Upper lobe of left lung (tissue), 6 donors: ENCODE measurements at regions not wholly inside any gene's neighbourhood (a gene's known extent, or its start where the extent isn't known, plus 50 kb on each side); places are given as distances from the start of the nearest gene placed in this dataset.

Experiments used
- ATAC-seq, 2 donors: fragments of 200-7000 bp; cut with Tn5 transposase; one replicate each; pipeline ENCODE4 v1.9.1; 2022; ENCODE audit warnings: mild to moderate bottlenecking in 2 of 2, moderate library complexity in 2 of 2; ENCODE audit not compliant: low FRiP score in 2 of 2
- DNase-seq, 2 donors: peaks; one replicate each; pipeline ENCODE4 v3.0.0-alpha.2; 2019 to 2020
- H3K27ac ChIP-seq, 4 donors: fragments of 200-600 bp; sonication (generic); one replicate each; pipeline ENCODE4 v1.5.1; 2016 to 2019
- H3K27me3 ChIP-seq, 4 donors: fragments of 200-600 bp; sonication (generic); one replicate each; pipeline ENCODE4 v1.5.1; 2017 to 2019
- H3K36me3 ChIP-seq, 4 donors: fragments of 200-600 bp; sonication (generic); one replicate each; pipeline ENCODE4 v1.5.1; 2016 to 2019
- H3K4me1 ChIP-seq, 4 donors: fragments of 200-600 bp; sonication (generic); one replicate each; pipeline ENCODE4 v1.5.1; 2018 to 2019
- H3K4me3 ChIP-seq, 4 donors: fragments of 200-600 bp; sonication (generic); one replicate each; pipeline ENCODE4 v1.5.1; 2017 to 2019; ENCODE audit warnings: mild to moderate bottlenecking in 2 of 4, moderate library complexity in 1 of 4
- H3K9me3 ChIP-seq, 4 donors: fragments of 200-600 bp; sonication (generic); one replicate each; pipeline ENCODE4 v1.5.1; 2018 to 2019
- EP300 ChIP-seq, 4 donors: sonication (generic); formaldehyde crosslinking; IDR thresholded peaks; one replicate each; pipeline ENCODE4 v1.5.1; 2017; ENCODE audit warnings: antibody characterized with exemption in 4 of 4, control low read depth in 2 of 4
- POLR2A ChIP-seq, 4 donors: fragments of 450-650 bp; IDR thresholded peaks; one replicate each; pipeline ENCODE4 v1.5.1; 2016 to 2017; ENCODE audit warnings: antibody characterized with exemption in 4 of 4, mild to moderate bottlenecking in 2 of 4
- POLR2AphosphoS5 ChIP-seq, 2 donors: sonication (generic); formaldehyde crosslinking; IDR thresholded peaks; one replicate each; pipeline ENCODE4 v1.5.1; 2017; ENCODE audit warnings: antibody characterized with exemption in 2 of 2
- WGBS, 2 donors: methylation state at CpG; one replicate each; pipeline ENCODE4 v1.1.5; 2017 to 2018; 5-methylcytosine and 5-hydroxymethylcytosine counted together
- TF ChIP-seq, protein P1 (sequence below), 6 experiments: fragments of 450-650 bp in 4 of 6; fragments of 200-600 bp in 2 of 6; sonication (generic) in 2 of 6; IDR thresholded peaks; one replicate each; pipeline ENCODE4 v1.5.1; 2016 to 2019; ENCODE audit warnings: antibody characterized with exemption in 6 of 6
- donor health status: DM: no; HTN: no; CAD: no; lungs with moderate emphysema.
- donor health status: DM: no; HTN: yes; CAD: no; lungs with severe emphysema.

GRCh38 chr2:226581004-226581403 lies 218.6 kb downstream of the IRS1 start:
- Histone ChIP-seq H3K27ac (no peak overlapping the region), H3K36me3 (no peaks in the 10 kb centered on the region), H3K27me3 (no peaks in the 10 kb centered on the region), H3K4me3 (no peak overlapping the region), H3K4me1 (peaks cover 0 to 5% (median 0%) of the 10 kb centered on the region in 4 donors), H3K9me3 (no peaks in the 10 kb centered on the region)
- TF ChIP-seq, protein P1, sequence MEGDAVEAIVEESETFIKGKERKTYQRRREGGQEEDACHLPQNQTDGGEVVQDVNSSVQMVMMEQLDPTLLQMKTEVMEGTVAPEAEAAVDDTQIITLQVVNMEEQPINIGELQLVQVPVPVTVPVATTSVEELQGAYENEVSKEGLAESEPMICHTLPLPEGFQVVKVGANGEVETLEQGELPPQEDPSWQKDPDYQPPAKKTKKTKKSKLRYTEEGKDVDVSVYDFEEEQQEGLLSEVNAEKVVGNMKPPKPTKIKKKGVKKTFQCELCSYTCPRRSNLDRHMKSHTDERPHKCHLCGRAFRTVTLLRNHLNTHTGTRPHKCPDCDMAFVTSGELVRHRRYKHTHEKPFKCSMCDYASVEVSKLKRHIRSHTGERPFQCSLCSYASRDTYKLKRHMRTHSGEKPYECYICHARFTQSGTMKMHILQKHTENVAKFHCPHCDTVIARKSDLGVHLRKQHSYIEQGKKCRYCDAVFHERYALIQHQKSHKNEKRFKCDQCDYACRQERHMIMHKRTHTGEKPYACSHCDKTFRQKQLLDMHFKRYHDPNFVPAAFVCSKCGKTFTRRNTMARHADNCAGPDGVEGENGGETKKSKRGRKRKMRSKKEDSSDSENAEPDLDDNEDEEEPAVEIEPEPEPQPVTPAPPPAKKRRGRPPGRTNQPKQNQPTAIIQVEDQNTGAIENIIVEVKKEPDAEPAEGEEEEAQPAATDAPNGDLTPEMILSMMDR (IDR thresholded peaks at IDR 0.05): no peak
- TF ChIP-seq EP300 (IDR thresholded peaks at IDR 0.05) (no peak), POLR2A (IDR thresholded peaks at IDR 0.05) (no peak), POLR2AphosphoS5 (IDR thresholded peaks at IDR 0.05) (no peak)
- 71 to 79% methylated on average over 2 of the region's 2 CpGs for WGBS, 2 donors
- DNase-seq (no peak), ATAC-seq (no peak)

- no peaks in the 10 kb centered on the region for H3K36me3 ChIP-seq
- H3K27ac ChIP-seq: no peak overlapping the region
- no peaks in the 10 kb centered on the region for H3K27me3 ChIP-seq
- DNase-seq (no peak), ATAC-seq (no peak)
- no peaks in the 10 kb centered on the region for H3K9me3 ChIP-seq
- no peak overlapping the region for H3K4me3 ChIP-seq
- TF ChIP-seq POLR2AphosphoS5 (IDR thresholded peaks at IDR 0.05) (no peak), EP300 (IDR thresholded peaks at IDR 0.05) (no peak), POLR2A (IDR thresholded peaks at IDR 0.05) (no peak)
- TF ChIP-seq, protein P1 (IDR thresholded peaks at IDR 0.05): no peak
- peaks cover 0 to 5% (median 0%) of the 10 kb centered on the region in 4 donors for H3K4me1 ChIP-seq
- 72 to 81% methylated on average over 1 of the region's 1 CpG for WGBS, 2 donors
Measured at GRCh38 chr2:226580403-226580802, 219.2 kb downstream of the IRS1 start.

DNA sequence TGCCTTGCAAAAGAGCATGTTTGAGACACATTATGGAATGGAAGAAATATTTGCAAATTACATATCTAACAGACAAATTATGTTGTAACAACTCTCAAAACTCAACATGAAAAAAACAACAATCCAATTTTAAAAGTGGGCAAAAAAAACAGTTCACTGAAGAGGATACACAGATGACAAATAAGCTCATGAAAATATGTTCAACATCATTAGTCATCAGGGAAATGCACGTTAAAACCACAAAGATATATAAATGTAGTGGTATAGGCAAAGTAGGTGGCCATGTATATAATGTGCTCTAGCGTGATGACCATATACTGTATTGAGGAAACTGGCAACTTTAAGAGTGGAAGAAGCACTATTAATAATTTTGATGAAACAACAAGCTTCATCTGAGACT lies 220.1 kb downstream of the IRS1 start:
- DNase-seq: no peak
- Histone ChIP-seq H3K27ac (no peak overlapping the region), H3K4me3 (no peak overlapping the region), H3K36me3 (no peaks in the 10 kb centered on the region), H3K27me3 (no peaks in the 10 kb centered on the region), H3K9me3 (no peaks in the 10 kb centered on the region), H3K4me1 (peaks cover 0 to 5% (median 0%) of the 10 kb centered on the region in 4 donors)
- WGBS, 2 donors: 72 to 78% methylated on average over 2 of the region's 2 CpGs
- no peak for TF ChIP-seq POLR2A (IDR thresholded peaks at IDR 0.05)
- TF ChIP-seq POLR2AphosphoS5 (IDR thresholded peaks at IDR 0.05): no peak
- TF ChIP-seq EP300 (IDR thresholded peaks at IDR 0.05): no peak
- TF ChIP-seq, protein P1 (IDR thresholded peaks at IDR 0.05): no peak
- ATAC-seq: no peak

DNA sequence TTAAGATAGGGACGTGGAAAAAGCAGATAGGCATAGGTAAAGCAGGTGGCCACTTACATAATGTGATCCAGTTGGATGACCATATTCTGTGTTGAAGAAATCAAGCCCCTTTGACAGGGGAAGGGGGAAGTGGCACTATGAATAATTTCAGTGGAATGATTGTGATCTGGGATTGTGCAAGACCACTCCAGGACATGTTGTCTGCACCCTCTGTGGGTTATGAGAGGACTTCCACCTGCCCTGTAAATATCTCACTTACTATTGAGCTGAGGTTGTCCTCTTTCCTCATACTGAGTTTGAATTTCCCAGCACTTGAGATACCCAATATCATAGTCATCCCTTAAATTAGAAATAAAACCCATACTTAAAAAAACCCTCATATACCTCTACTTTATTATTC lies 220.7 kb downstream of the IRS1 start:
- peak in 1 of 2 donors; percentile 48 for DNase-seq
- no peaks in the 10 kb centered on the region for H3K36me3 ChIP-seq
- H3K27ac ChIP-seq: no peak overlapping the region
- peak in 1 of 2 donors; percentile 49 for ATAC-seq
- no peaks in the 10 kb centered on the region for H3K27me3 ChIP-seq
- no peaks in the 10 kb centered on the region for H3K9me3 ChIP-seq
- peaks cover 0 to 5% (median 0%) of the 10 kb centered on the region in 4 donors for H3K4me1 ChIP-seq
- WGBS, 2 donors: 56 to 63% methylated on average over 1 of the region's 1 CpG
- H3K4me3 ChIP-seq: no peak overlapping the region
- TF ChIP-seq POLR2AphosphoS5 (IDR thresholded peaks at IDR 0.05): peak; percentile 39 to 73
- TF ChIP-seq, protein P1 (IDR thresholded peaks at IDR 0.05): no peak
- TF ChIP-seq EP300 (IDR thresholded peaks at IDR 0.05): peak in 1 of 4 donors; percentile 76

DNA sequence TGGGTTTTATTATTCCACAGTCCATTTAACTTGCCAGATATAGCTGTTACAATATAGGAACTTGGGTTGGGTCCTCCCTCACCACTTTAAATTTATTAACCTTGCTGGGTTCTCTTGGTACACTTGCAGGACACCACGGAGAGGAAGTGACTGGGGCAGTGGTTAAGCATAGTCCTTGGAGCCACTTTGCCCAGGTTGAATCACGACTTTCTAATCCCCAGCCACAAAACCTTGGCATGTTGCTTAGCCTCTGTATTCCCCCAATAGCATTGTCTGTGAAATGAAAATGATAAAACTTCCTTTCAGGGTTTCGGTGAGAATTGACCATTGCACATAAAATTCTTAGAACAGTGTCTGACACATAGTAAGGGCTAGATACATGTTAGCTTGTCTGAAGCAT lies 221.2 kb downstream of the IRS1 start:
- H3K9me3 ChIP-seq: no peaks in the 10 kb centered on the region
- H3K36me3 ChIP-seq: no peaks in the 10 kb centered on the region
- DNase-seq (no peak), ATAC-seq (no peak)
- WGBS, 2 donors: 67 to 68% methylated on average over 3 of the region's 3 CpGs
- TF ChIP-seq EP300 (IDR thresholded peaks at IDR 0.05): no peak
- TF ChIP-seq POLR2AphosphoS5 (IDR thresholded peaks at IDR 0.05): no peak
- TF ChIP-seq, protein P1 (IDR thresholded peaks at IDR 0.05): no peak
- no peak for TF ChIP-seq POLR2A (IDR thresholded peaks at IDR 0.05)
- no peak overlapping the region for H3K4me3 ChIP-seq
- peaks cover 0 to 4% (median 0%) of the 10 kb centered on the region in 4 donors for H3K4me1 ChIP-seq
- H3K27me3 ChIP-seq: no peaks in the 10 kb centered on the region
- no peak overlapping the region for H3K27ac ChIP-seq
